Mesodermal cell (in vitro differentiated cells): ENCODE measurements at regions not wholly inside any gene's neighbourhood (a gene's known extent, or its start where the extent isn't known, plus 50 kb on each side); places are given as distances from the start of the nearest gene placed in this dataset.

ENCODE experiments used
- H3K27ac ChIP-seq: 2 replicates; pipeline ENCODE4 v1.7.0; 2013; ENCODE audit warnings: mild to moderate bottlenecking, low read depth, low read length, moderate library complexity; ENCODE audit not compliant: severe bottlenecking
- H3K36me3 ChIP-seq: 2 replicates; pipeline ENCODE4 v1.7.1; 2013; ENCODE audit warnings: mild to moderate bottlenecking, low read length, moderate library complexity; ENCODE audit not compliant: control insufficient read depth, insufficient read depth
- H3K4me1 ChIP-seq: one replicate; pipeline ENCODE4 v1.7.1; 2013; ENCODE audit warnings: mild to moderate bottlenecking, low read length; ENCODE audit not compliant: insufficient read depth, control insufficient read depth, poor library complexity, severe bottlenecking
- H3K4me3 ChIP-seq: 2 replicates; pipeline ENCODE4 v1.7.0; 2013; ENCODE audit warnings: low read length, control low read depth, mild to moderate bottlenecking; ENCODE audit not compliant: insufficient read depth, poor library complexity, severe bottlenecking; ENCODE audit errors: extremely low read depth
- H3K9me3 ChIP-seq: 2 replicates; pipeline ENCODE4 v1.7.1; 2013; ENCODE audit warnings: mild to moderate bottlenecking, low read length, moderate library complexity; ENCODE audit not compliant: control insufficient read depth
- WGBS, 2 experiments: methylation state at CpG; one replicate each; pipeline ENCODE4 v1.1.5; 2013; ENCODE audit warnings: missing lambda C conversion rate in 2 of 2; ENCODE audit not compliant: insufficient coverage in 2 of 2; 5-methylcytosine and 5-hydroxymethylcytosine counted together

DNA sequence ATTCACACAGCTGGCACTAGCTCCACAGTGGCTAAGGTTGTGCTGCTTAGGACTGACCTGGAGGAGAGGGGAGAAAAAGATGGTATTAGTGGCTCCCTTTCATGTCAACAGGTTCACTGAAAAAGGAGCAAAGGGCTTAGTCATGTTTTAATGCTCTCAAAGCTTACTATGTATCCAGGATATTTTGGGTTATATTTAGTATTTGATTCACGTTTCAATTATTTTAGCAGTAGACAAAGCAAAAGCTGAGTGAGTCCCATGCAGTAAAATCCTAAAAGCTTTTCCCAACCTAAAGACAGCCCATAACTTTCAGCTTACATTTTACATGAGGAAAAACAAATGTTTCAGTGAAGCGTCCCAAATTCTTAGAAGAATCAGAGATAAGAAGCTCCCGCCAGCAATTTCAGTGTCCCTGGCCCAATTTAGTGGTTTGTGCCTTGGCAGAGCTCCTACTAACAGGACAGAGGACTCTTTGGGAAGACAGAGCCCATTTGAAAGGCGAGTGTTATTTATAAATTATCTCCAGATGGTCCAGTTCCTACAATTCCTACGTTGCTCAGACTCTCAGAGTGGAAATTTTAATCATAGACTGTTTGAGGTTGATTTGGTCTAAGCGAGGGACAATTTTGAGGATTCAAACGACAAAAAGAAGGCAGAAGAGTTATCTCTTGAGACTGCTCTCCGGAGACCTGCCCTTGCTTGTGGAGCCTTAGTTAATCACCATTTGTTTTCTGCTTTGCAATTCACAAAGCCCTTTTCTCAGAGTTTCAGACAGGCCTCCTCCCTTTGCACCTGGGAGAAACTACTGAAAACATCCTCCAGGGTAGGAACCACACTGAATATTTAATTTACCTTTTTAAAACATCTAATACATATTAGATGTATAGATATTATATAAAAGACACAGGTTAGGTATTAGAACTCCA is 225.0 kb upstream of the ANKRD55 start:
- Histone ChIP-seq H3K4me1 (peaks cover 8% of the 10 kb centered on the region), H3K36me3 (no peaks in the 10 kb centered on the region), H3K9me3 (no peaks in the 10 kb centered on the region), H3K4me3 (no peak overlapping the region), H3K27ac (no peak overlapping the region)
- WGBS, 2 experiments, result 87% methylated on average over 6 to 7 of the region's 8 CpGs

DNA sequence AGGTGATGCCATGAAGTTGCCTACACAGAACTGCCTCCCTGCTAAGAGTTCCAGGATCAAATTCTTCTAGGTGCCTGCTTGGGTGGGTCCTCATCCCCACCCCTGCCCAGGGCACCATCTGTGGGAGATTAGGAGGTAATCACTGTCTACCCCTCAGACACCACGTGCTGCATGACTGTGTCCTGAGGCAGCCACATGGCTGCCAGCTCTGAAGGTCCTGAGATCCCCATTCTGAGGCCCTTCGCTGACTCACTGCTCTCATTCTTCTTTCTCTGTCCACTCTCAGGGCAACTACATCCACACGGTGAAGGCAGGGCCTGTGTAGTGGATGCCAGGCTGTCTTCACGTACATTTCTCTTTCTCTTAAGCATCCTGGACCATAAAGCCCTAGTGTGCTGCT is 222.9 kb upstream of the ANKRD55 start:
- no peaks in the 10 kb centered on the region for H3K36me3 ChIP-seq
- WGBS, 2 experiments, result 86 to 89% methylated on average over 1 to 2 of the region's 4 CpGs
- no peak overlapping the region for H3K4me3 ChIP-seq
- no peak overlapping the region for H3K27ac ChIP-seq
- no peaks in the 10 kb centered on the region for H3K9me3 ChIP-seq
- H3K4me1 ChIP-seq, result peaks cover 8% of the 10 kb centered on the region

DNA sequence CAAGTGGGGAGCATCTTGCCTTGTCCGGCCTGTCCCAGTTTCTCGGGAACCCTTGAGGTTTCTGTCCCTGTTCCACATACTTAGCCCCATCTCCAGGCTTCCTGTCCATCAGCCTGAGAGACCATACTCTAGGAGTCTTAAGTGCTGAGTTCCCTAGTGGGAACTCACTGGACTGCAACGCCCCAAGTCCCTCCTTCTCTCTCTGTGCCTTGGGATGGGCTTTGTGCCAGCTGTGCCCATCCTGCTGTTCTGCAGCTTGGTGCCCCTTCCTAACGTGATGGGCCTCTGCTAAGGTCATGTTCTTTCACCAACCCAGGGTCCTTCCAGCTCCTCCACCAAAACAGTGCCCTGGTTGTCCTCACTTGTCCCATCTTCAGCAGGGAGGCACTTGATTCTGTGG is 222.3 kb upstream of the ANKRD55 start:
- Histone ChIP-seq H3K36me3 (no peaks in the 10 kb centered on the region), H3K27ac (no peak overlapping the region), H3K4me3 (no peak overlapping the region), H3K4me1 (peaks cover 3% of the 10 kb centered on the region), H3K9me3 (no peaks in the 10 kb centered on the region)
- WGBS, 2 experiments, result 91 to 93% methylated on average over 4 of the region's 4 CpGs

GRCh38 chr5:56454219-56454862 is 221.2 kb upstream of the ANKRD55 start:
- no peaks in the 10 kb centered on the region for H3K4me1 ChIP-seq
- no peaks in the 10 kb centered on the region for H3K36me3 ChIP-seq
- H3K9me3 ChIP-seq, result no peaks in the 10 kb centered on the region
- 93 to 95% methylated on average over 14 of the region's 15 CpGs for WGBS, 2 experiments
- no peak overlapping the region for H3K27ac ChIP-seq
- no peak overlapping the region for H3K4me3 ChIP-seq

DNA sequence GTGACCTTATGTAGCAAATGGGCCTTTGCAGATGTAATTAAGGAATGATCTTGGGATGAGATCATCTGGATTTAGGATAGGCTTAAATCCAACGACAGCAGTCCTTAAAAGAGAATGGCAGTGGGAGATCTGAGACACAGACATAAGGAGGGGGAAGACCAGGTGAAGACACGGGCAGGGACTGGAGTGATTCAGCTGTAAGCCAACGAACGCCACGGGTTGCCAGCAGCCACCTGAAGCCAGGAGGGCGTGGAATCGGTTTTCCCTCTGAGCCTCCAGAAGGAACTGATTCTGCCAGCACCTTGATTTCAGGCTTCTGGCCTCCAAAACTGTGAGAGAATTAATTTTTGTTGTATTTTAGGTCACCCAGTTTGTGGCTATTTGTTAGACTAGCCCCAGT is 218.6 kb upstream of the ANKRD55 start:
- Histone ChIP-seq H3K9me3 (no peaks in the 10 kb centered on the region), H3K36me3 (no peaks in the 10 kb centered on the region), H3K27ac (no peak overlapping the region), H3K4me1 (no peaks in the 10 kb centered on the region), H3K4me3 (no peak overlapping the region)
- 89 to 91% methylated on average over 7 of the region's 7 CpGs for WGBS, 2 experiments

GRCh38 chr5:56450766-56451165 is 217.6 kb upstream of the ANKRD55 start:
- no peaks in the 10 kb centered on the region for H3K36me3 ChIP-seq
- H3K4me1 ChIP-seq, result no peaks in the 10 kb centered on the region
- no peaks in the 10 kb centered on the region for H3K9me3 ChIP-seq
- H3K4me3 ChIP-seq, result no peak overlapping the region
- 82 to 99% methylated on average over 4 to 6 of the region's 8 CpGs for WGBS, 2 experiments
- no peak overlapping the region for H3K27ac ChIP-seq

DNA sequence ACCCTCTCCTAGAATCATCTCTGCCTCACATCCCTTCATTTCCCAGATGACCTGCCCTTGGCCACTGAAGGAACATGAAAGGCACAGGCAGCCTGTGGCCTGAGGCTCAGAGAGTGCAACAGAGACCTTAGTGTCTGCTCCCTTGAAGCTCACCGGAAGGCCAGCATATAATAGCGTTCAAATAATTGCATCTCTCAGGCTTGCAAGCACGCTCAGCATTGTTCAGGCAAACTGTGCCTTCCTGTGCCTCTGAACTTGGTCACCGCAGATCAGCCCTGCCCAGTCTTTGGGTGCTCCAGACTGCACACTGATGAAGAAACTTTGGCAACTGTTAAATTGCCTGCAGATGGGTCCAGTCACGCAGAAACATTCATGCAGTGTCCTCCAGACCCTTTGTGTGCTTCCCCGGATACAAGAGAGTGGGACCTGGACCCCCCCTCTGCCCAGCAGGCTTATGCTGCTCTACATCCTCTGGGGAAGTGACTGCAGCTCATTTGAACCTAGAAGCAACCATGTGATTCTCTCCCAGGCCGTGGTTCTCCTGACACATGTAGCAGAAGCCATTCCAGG is 216.0 kb upstream of the ANKRD55 start:
- H3K4me3 ChIP-seq, result no peak overlapping the region
- no peaks in the 10 kb centered on the region for H3K9me3 ChIP-seq
- WGBS, 2 experiments, result 89 to 95% methylated on average over 7 of the region's 7 CpGs
- no peaks in the 10 kb centered on the region for H3K36me3 ChIP-seq
- H3K27ac ChIP-seq, result no peak overlapping the region
- no peaks in the 10 kb centered on the region for H3K4me1 ChIP-seq

GRCh38 chr5:56447656-56448055 is 214.5 kb upstream of the ANKRD55 start:
- Histone ChIP-seq H3K27ac (no peak overlapping the region), H3K9me3 (no peaks in the 10 kb centered on the region), H3K4me3 (no peak overlapping the region)

GRCh38 chr5:56447232-56447631 is 214.1 kb upstream of the ANKRD55 start:
- Histone ChIP-seq H3K4me1 (no peaks in the 10 kb centered on the region), H3K27ac (no peak overlapping the region)
- WGBS, 2 experiments, result 87 to 91% methylated on average over 2 to 3 of the region's 4 CpGs

More at GRCh38 chr5:56447656-56448055, 214.5 kb upstream of the ANKRD55 start:
- Histone ChIP-seq H3K36me3 (no peaks in the 10 kb centered on the region), H3K4me1 (no peaks in the 10 kb centered on the region)
- WGBS, 2 experiments, result 76 to 94% methylated on average over 1 to 3 of the region's 4 CpGs

GRCh38 chr5:56446728-56447127 is 213.6 kb upstream of the ANKRD55 start:
- H3K9me3 ChIP-seq, result no peaks in the 10 kb centered on the region
- no peak overlapping the region for H3K4me3 ChIP-seq
- H3K36me3 ChIP-seq, result no peaks in the 10 kb centered on the region
- H3K4me1 ChIP-seq, result no peaks in the 10 kb centered on the region
- no peak overlapping the region for H3K27ac ChIP-seq

More at GRCh38 chr5:56447232-56447631, 214.1 kb upstream of the ANKRD55 start:
- no peaks in the 10 kb centered on the region for H3K36me3 ChIP-seq
- no peaks in the 10 kb centered on the region for H3K9me3 ChIP-seq
- H3K4me3 ChIP-seq, result no peak overlapping the region
